ENCODE measurements at regions not wholly inside any gene's neighbourhood (a gene's known extent, or its start where the extent isn't known, plus 50 kb on each side); places are given as distances from the start of the nearest gene placed in this dataset.

- Histone ChIP-seq H2AFZ (ENCODE audit: low read length) (no peak overlapping the region), H4K20me1 (ENCODE audit: control insufficient read depth, insufficient read depth, insufficient read length) (no peaks in the 10 kb centered on the region), H3K79me2 (ENCODE audit: insufficient read depth, low read length) (no peaks in the 10 kb centered on the region), H3K79me1 (ENCODE audit: insufficient read depth, low read depth, low read length, poor library complexity, severe bottlenecking) (no peaks in the 10 kb centered on the region), H2BK12ac (ENCODE audit: insufficient read length, low read depth, low read length) (no peak overlapping the region), H2BK15ac (ENCODE audit: low read depth, low read length) (no peak overlapping the region), H3K4me2 (ENCODE audit: insufficient read depth, insufficient read length, low read length) (no peak overlapping the region), H4K5ac (ENCODE audit: insufficient read length, low read depth, low read length) (no peak overlapping the region), H4K91ac (ENCODE audit: insufficient read length, low read depth, low read length) (no peak overlapping the region), H3K18ac (ENCODE audit: insufficient read length, low read depth, low read length) (no peak overlapping the region), H3K27me3 (ENCODE audit: insufficient read depth, low read length) (no peaks in the 10 kb centered on the region), H3K4me1 (ENCODE audit: insufficient read depth, low read length) (no peaks in the 10 kb centered on the region), H2BK120ac (ENCODE audit: low read depth, low read length, poor library complexity, severe bottlenecking) (no peak overlapping the region), H3K27ac (ENCODE audit: insufficient read length, low read depth, low read length) (no peak overlapping the region), H2AK5ac (ENCODE audit: insufficient read length, low read length) (no peak overlapping the region), H3K23me2 (ENCODE audit: insufficient read length, low read depth, low read length, poor library complexity, severe bottlenecking) (no peaks in the 10 kb centered on the region), H3K9ac (ENCODE audit: extremely low read depth, insufficient read length, low read length) (no peak overlapping the region), H2BK5ac (ENCODE audit: insufficient read length, low read length) (no peak overlapping the region), H4K8ac (replicated peaks; ENCODE audit: insufficient read length, low read depth, low read length) (no peak overlapping the region), H3K56ac (ENCODE audit: insufficient read length, low read depth, low read length) (no peak overlapping the region), H3K14ac (ENCODE audit: insufficient read depth, low read length) (no peak overlapping the region), H3T11ph (ENCODE audit: low read length) (no peak overlapping the region), H3K4ac (ENCODE audit: low read depth, low read length) (no peak overlapping the region), H3K9me3 (ENCODE audit: control insufficient read depth, low read depth, low read length) (no peaks in the 10 kb centered on the region), H3K23ac (ENCODE audit: insufficient read length, low read depth, low read length) (no peak overlapping the region), H2BK20ac (ENCODE audit: low read depth, low read length, poor library complexity, severe bottlenecking) (no peak overlapping the region)
- no peak overlapping the region for H3K4me3 Mint-ChIP-seq
- DNase-seq, result no peak
- no peaks in the 10 kb centered on the region; a peak in 1 of 5 replicates for H3K9me3 Mint-ChIP-seq
- H3K4me1 Mint-ChIP-seq, result no peaks in the 10 kb centered on the region
- TF ChIP-seq CTCF (conservative IDR thresholded peaks at IDR 0.05), result no peak
- H3K36me3 Mint-ChIP-seq (ENCODE audit: insufficient read depth in 1 of 3, low read depth in 3 of 3), result no peaks in the 10 kb centered on the region
- WGBS (ENCODE audit: extremely low coverage, insufficient read length, low lambda C conversion rate), result no CpG with 5 or more reads among the region's 1 CpG
- H3K27me3 Mint-ChIP-seq (ENCODE audit: low read depth), result no peaks in the 10 kb centered on the region
- H3K27ac Mint-ChIP-seq, result no peak overlapping the region
Observed at GRCh38 chr5:106822851-106823250, 847.9 kb downstream of the EFNA5 start.
